Activated CD4-positive, alpha-beta T cell treated with anti-CD3 and anti-CD28 coated beads, Interleukin-2, amount 50 U/mL, for 16 hours (primary cell): ENCODE measurements at regions not wholly inside any gene's neighbourhood (a gene's known extent, or its start where the extent isn't known, plus 50 kb on each side); places are given as distances from the start of the nearest gene placed in this dataset.
"Not testable (repeated sequence)": the region's sequence is repeated elsewhere in the genome, so short reads cannot be mapped to it uniquely, and the experiment has no call there.

Experiments used
- DNase-seq: peaks from one replicate; pipeline ENCODE4 v3.0.0-alpha.2; 2020

DNA sequence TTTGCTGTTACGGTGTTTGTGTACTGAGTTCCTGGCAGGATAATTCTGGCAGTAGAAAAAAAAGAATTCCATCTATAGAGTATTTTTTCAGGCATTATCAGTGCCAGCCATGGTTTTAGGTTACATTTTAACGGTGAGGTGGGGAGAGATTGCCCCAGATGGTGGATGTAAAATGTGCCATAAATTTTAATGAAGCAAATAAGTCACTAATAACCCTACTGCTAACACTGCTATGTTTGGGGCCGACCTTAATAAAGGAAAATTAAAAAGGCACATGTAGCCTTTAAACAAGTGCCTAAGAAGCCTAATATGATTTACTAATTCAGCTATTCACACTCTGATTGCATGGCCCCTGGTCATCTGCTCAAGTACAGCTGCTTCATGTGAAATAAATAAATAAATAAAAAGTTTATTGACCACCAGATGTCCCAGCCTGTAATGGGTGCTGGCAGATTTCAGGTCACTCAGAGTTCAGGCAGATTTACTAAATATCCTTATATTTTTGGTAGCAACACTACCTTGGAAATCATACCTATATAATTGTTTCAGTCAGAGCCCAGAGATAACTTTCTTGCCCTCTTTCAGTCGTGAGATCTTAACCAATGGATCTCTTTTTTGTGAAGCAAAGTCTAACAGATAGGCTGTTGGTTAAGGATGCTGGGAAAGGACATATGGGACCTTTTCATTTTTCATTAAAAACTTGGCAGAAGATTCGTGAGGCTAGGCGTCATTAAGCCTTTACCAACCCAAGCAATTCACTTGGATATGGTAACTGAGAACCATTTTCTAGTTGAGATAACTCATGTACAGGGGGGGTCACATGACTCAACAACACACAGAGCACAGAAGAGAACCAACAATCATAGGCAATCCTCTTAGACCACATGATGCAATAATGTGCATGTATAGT is 495.0 kb upstream of the NRSN1 start:
- no peak for DNase-seq

DNA sequence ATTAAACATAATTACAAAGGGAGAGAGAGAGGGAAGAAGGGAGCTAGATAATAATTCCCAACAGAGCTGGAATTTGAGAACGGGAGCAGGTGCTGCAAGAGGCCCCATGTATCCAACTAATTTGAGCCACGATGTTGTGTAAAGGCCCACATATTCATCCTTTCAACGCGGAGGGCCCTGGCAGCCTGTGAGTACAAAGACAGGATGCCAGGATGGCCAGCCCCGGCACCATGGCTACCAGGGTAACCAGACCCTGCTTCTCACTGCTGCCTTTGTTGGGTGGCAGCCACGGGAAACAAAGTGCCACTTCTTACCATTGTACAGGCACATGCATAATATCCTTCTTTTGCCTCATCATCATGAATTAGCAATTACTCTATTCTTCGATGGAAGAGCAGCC is 492.0 kb upstream of the NRSN1 start:
- no peak for DNase-seq

DNA sequence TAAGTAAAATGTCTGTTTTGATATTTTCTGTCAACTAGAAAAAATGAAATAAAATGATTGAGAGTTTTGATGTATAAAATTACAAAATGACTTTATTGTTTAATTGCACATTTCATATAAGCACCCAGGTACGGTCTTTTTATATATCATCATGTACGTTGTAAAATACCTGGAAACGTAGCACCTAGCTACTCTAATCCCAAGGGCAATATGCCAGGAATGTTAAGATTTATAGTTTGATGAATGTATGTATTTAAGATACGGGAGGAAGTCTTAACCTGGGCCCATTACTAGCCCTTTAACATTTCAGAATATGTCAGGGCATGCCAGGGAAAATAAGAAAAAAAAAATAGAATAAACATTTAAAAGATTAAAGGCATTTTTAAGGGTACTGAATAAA is 490.9 kb upstream of the NRSN1 start:
- no peak for DNase-seq

DNA sequence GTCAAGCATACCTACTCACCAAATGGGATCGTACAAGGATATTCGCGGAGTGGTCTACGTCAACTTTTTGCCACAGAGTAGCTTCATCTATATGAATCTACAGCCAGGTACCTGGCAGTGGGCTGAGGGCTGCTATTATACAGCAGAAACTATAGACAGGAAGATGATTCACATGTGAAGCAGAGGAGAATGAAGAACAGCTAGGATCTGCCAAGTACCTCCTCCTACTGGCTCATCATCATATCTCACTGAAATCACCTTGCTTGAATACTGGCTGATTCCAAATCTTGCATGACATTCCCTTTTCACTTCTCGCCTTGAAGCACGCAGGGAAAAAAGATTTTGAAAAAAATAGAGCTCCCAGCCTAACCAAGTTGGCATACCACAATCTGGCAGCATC is 488.7 kb upstream of the NRSN1 start:
- DNase-seq = no peak

DNA sequence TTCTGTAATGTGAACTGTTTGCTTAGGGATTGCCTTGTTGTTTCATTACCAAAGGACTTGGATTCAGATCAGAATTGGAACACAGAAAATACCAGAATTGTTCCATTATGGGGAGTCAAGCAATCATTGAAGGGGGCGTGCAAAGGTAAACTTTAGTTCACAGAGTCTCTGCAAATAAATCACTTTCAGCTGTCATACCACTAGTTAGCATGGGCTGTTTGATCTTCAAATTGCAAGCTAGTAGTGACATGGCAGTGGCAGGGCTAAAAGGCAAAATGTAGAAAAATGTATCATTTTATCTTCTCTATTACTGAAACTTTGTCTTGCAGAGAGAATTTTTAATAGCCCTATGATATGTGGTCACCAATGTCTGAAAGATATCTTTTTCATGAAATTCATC is 483.2 kb upstream of the NRSN1 start:
- no peak for DNase-seq

DNA sequence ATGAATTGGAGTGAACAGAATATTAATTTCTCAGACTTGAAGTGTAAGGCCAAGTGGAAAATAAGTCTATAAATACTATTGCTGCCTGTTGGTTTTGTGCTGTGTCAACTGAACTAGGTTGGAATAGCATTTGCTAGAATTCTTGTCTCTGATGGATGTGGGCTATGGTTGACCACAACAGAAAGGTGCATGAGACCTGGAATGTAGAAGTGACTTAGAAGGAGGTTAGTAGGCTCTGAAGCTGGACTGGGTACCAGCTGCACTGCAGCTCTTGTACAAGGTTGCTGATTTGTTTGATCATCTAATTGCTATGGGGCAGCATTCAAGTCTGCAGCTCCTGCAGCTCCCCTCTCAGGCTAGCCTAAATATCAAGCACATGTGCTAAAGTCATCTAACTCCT is 479.0 kb upstream of the NRSN1 start:
- DNase-seq = no peak

DNA sequence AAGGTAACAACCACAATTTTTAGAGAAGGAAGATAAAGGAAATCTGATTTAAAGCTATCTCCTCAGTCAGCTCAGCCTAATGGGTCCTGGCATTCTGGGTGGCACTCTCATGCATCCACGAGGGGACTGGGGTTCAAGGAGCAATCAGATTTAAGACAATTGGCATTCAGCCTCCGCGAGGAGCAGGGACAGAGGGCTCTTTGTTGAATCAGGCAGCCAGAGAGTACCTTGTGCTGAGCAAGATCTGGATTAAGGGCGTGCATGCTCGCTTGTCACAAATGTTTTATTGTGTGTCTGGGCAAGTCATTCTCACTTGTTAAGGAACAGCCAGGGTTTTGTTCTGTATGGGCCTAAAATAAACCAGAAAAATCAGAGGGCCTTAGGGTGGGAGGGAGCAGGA is 475.3 kb upstream of the NRSN1 start:
- no peak for DNase-seq

DNA sequence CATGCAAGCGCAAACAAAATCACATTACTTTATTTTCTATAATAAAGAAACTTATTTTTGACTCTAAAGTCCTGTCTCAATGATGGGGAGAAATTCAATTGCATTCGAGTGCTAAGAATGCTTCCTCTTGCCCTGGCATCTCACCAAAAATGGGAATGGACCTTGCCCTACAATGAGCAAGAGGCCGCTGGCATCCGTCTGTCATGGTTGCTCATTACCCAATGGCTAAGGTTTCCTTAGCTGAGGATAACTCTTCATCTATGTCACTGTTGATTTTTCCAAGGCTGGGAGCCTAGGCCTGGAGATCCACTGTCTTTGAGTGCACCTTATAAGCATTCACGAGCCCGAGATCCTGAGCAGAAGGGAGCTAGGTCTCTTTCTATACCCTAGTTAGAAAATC is 471.3 kb upstream of the NRSN1 start:
- DNase-seq = no peak

DNA sequence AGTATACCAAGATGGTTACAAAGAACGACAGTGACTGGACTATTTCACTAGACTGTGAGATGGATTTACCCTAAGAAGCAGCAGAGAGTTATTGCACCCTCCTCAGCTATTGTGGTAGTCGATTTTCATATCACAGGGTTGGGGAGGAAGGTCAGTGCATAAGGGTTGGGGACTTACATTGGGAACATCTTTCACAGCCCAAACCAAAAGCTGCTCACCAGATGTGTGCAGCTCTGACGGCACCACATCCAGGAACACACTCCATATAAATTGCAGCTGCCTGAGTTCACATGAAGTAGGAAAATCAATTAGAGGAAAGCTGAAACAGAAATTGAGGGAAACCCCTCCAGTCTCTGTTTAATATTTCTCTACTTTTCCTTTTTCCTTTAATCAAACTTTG is 470.5 kb upstream of the NRSN1 start:
- no peak for DNase-seq

DNA sequence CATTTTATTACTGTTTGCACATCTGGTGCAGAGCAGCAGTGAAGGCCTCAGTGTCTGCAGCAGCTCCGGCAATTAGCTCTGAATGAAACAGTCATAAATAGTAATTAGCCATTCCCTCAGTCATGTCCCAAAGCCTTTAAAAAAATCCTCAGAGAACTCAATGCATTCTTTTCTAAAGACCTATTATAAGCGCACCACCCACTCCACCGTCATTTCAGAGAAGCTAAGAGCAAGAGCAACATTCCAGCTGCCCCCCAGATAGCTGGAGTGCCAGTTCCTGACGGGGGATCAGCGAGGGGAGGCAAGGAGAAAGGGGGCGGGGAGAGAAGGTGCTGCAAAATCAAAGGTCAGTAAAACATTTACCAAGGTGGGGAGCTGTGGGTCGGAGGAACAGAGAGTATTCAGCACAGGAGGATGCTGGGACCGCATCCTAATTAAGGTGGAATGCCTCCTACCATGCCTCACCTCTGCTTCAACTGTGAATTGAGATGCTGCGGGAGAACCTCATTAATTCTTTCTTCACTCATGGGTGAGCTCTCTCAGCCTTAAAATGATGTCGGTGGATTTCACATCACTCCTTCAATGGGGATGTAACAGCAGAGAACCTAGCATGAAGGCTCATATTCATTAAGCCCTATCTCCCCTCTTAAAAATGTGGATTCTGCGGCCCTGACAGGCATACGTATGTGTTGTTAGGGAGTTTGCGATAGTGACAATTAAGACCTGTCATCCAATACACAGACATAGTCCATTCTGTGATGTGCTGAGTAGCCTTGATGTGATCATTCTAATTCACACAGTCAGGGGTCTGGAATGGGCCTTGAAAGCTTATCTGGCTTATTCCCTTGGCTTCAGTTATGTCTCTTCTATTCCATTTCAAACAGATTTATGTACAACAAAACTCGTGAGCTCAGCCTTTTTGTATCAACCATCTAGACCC is 469.5 kb upstream of the NRSN1 start:
- DNase-seq = no peak

DNA sequence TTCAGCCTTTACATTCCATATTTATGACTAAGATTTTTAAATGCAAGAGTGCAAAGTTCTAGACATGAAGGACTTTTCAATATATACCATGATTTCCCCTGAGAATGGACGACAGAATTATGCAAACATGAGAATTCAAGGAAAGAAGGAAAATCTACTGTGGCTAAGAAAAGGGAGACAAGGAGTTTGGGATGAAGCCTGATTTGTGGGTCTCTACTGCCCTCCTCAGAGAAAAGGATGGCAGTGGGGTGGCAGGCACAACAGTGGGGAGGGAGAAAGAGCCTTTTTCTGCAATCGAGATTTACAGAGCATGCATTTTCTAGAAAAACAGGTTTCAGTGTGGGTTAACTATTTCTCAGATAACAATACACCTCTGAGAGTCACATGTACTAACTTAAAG is 466.9 kb upstream of the NRSN1 start:
- DNase-seq = no peak

DNA sequence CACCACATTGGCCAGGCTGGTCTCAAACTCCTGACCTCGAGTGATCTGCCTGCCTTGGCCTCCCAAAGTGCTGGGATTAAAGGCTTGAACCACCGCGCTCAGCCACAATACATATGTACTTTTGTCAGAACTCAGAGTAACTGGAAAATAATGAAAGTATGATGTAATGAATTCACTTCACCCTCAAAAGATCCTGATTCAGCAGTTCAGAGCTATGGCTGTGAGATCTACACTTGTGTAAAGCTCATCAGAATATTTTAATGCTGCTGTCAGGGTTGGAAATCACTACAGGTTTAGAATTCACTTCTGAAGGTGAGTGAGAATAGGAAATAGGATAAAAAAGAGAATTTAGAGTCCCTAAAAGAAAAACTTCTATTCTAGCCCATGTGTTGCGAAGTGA is 464.5 kb upstream of the NRSN1 start:
- no peak for DNase-seq

DNA sequence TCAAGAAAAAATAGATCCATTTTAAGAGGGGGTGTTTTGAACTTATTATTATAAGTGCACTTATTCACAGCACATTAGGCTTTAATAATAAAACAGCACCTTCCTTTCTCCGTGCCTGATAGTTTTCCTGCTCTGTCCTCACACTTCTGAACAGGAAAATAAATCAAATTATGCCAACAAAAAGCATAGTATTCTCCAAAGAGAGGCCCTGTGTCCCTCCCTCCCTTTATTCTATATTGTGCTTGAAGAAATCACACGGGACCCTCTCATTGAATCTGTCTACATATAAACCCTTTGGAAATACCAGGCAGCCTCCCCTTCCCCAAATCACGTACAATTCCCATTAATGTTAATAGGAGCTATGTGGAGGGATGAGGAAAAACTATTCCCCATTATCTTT is 462.9 kb upstream of the NRSN1 start:
- DNase-seq = no peak

DNA sequence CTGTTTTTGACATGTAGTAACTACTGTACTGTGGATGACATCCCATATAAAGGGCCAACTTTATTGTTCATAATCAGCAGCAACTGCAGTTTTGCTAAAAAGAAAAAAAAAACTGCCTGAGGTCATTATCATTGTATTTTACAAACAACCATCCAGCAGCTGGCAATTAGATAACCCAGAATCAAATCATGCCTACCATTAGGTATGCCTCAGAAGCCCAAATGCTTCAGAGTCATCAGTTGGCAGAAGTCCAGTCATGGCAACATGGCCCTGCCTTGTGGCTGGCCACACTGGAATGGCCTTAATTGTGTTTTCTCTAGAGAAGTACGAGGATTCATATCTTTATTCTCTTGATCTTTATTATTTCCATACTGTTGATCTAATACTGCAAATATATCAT is 462.4 kb upstream of the NRSN1 start:
- no peak for DNase-seq

DNA sequence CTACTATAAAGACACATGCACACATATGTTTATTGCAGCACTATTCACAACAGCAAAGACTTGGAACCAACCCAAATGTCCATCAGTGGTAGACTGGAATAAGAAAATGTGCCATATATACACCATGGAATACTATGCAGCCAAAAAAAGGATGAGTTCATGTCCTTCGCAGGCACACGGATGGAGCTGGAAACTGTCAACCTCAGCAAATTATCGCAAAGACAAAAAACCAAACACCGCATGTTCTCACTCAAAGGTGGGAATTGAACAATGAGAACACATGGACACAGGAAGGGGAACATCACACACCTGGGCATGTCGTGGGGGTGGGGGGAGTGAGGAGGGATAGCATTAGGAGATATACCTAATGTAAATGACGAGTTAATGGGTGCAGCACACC is 460.1 kb upstream of the NRSN1 start:
- not testable (repeated sequence) for DNase-seq

DNA sequence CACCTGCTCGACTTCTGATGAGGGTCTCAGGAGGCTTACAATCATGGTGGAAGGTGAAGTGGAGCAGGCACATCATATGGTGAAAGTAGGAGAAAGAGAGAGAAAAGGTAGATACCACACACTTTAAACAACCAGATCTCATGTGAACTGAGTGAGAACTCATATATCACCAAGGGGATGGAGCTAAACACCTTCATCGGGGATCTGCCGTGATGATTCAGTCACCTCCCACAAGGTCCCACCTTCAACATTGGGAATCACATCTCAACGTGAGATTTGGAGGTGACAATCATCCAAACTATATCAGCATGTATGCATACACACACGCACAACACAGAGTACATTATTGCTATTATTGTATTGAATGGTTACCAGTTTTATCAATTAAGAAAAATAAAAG is 453.3 kb upstream of the NRSN1 start:
- no peak for DNase-seq

DNA sequence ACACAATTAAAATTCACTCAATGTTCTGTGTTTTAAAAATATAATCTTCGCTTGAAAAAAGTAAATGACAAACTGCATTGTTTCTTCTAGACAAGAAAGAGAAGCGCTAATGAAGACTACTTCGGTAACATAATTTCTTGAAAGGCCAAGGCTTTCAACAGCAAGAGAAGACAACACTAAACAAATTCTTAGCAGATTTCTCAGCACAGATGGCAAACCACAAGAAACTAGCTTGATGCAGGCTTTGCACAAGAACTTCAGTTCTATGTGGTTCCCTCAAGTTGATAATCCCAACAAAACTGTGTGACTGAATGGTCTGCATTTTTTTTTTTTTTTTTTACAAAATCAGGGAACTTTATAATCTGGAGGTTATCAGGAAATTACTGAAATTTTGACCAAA is 447.4 kb upstream of the NRSN1 start:
- no peak for DNase-seq

DNA sequence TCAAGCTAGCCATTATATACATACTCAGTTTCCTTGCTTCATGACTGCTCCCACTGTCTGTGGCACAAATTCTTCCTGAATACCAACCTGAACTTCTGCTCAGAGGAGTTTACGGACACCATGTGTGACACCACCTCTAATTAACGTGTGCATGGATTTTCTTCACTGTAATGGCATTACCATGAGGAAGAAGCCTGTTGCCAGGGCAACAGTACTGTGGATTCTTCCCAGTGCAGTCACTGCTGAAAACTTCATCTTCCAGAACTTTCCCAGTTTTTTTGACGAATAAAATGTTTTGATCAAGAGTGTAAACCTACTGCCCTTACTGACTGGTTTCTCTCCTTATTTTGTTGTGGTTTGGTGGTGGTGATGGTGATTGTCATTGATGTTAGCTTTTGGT is 444.3 kb upstream of the NRSN1 start:
- DNase-seq = no peak

DNA sequence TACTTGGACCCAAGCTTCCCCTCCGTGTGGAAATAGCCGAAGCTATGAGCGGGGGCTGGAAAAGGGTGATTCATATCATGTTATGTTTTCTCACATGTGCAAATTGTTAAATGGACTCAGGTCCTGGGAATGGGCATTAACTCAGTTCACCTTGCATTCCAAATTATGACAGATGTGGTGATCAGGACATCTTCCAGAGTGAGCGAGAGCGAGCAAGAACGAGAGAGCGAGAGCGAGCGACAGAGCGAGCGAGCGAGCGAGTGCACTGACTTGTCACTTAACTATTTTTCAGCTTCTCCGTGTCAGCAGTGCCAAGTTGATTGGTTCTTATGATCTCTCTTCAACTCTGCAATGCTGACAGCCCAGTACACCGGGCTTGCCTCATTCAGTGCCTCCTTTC is 437.4 kb upstream of the NRSN1 start:
- DNase-seq = no peak

DNA sequence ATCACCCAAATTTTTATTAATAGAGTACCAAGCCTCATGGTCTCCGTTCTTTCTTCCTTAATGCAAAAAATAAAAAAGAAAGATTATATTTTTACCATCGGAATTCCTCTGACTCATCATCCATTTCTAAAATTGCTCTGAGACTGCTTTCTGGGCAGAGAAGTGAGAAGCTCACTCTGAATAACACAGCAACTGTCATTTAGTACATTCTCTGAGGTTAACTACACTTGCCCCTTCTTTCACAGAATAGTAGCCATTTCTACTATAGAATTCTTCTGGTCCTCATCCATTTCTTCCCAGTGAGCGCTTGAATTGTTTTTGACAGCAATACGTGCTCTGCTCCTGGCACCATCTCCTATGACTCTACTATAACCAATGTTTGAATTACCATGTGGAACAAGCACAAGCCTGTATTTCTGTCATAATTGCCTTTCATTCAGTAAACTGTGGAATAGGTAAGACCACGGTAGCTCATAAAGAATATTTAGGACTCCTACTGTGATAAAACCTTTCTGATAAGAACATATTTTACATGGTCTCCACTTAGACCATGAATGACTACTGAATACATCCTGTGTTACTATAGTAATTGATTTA is 435.5 kb upstream of the NRSN1 start:
- DNase-seq = no peak

DNA sequence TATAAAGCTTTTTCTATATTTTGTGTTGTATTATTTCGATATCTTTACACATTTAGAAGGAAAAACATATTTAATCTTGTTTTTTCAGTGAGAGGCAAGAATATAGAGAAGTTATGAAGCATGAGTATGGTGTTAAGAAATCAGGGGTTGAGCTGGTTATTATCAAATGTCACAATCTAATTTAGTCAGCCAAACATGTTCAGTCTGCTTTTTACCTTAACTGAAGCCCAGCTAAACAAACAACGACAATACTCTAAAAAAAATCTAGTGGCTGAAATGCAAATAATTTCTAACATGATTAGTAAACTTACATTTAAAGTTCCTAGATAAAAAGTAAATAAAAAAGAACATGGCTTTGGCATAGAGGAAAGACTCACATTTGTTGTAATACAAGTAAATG is 433.8 kb upstream of the NRSN1 start:
- DNase-seq = no peak

DNA sequence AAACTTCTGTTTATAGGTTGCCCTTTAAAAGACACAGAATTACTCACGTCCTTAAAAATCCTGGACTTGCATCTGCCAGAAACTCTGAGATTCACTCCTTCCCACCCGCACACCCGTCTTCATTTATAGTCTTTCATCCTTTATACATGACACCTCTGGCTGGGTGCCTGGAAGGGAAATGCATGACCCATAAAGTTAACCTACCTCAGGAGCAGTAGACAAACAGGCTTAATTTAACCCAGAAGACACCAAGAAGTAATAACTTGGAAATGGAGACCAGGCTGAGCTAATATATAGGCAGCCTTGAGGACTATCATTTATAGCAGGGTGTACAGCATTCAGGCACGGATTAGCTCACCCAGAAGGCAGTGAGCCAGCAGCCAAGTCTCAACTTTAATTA is 429.0 kb upstream of the NRSN1 start:
- no peak for DNase-seq

DNA sequence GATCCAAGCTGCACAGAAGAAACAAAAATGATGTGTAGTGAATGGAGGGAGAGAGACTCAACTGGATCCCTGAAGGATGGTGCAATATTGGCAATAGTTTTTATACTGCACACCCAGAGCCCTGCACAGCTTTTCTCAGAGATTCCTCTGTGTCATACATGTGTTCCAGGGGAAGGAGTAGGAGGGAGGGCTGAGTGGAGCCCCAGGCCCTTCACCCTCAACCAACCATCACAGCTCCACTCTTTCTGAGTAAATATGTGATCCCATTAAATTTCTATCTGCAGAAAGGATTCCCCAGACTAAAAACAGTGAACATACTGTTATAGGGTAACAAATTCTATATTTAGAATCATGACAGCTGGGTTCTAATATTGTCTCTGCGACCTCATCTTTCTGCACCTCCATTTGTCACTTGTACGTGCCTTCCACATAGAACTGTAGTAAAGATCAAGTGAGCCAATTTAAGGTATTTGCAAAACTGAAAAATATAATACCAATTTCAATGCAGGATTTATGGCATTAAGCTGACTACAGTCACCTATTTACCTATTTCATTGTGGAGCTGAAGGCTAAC is 421.4 kb upstream of the NRSN1 start:
- no peak for DNase-seq
